GM23338 (cell line): ENCODE measurements at regions not wholly inside any gene's neighbourhood (a gene's known extent, or its start where the extent isn't known, plus 50 kb on each side); places are given as distances from the start of the nearest gene placed in this dataset.

ENCODE experiments used
- ATAC-seq: fragments of 200-7000 bp; cut with Tn5 transposase; 3 replicates; pipeline ENCODE4 v1.9.1; 2020
- DNase-seq: peaks from one replicate; pipeline ENCODE4 v3.0.0-alpha.2; 2015; ENCODE audit warnings: low spot score
- H2AFZ ChIP-seq: fragments of 200-600 bp; sonication (generic); 2 replicates; pipeline ENCODE4 v1.8.0; 2016; ENCODE audit warnings: antibody characterized with exemption, mild to moderate bottlenecking, moderate library complexity
- H3F3A ChIP-seq: fragments of 200-600 bp; sonication (generic); replicated peaks from 2 replicates; pipeline ENCODE4 v1.8.0; 2017; ENCODE audit warnings: antibody characterized with exemption, mixed run types, low read depth
- H3K27ac ChIP-seq: fragments of 200-600 bp; sonication (generic); 2 replicates; pipeline ENCODE4 v1.6.1; 2016; ENCODE audit warnings: low read depth
- H3K27me3 ChIP-seq: fragments of 200-600 bp; sonication (generic); 2 replicates; pipeline ENCODE4 v1.8.0; 2016; ENCODE audit warnings: mild to moderate bottlenecking, mixed run types, moderate library complexity; ENCODE audit not compliant: insufficient read depth
- H3K36me3 ChIP-seq: fragments of 200-600 bp; sonication (generic); 2 replicates; pipeline ENCODE4 v1.8.0; 2016; ENCODE audit warnings: mild to moderate bottlenecking; ENCODE audit not compliant: insufficient read depth
- H3K4me1 ChIP-seq: fragments of 200-600 bp; sonication (generic); 2 replicates; pipeline ENCODE4 v1.8.0; 2016; ENCODE audit warnings: mild to moderate bottlenecking, moderate library complexity; ENCODE audit not compliant: insufficient read depth
- H3K4me2 ChIP-seq: fragments of 200-600 bp; sonication (generic); 2 replicates; pipeline ENCODE4 v1.7.1; 2017; ENCODE audit warnings: mixed run types
- H3K4me3 ChIP-seq: fragments of 200-600 bp; sonication (generic); 2 replicates; pipeline ENCODE4 v1.6.1; 2016; ENCODE audit warnings: mixed run types
- H3K79me2 ChIP-seq: fragments of 200-600 bp; sonication (generic); replicated peaks from 2 replicates; pipeline ENCODE4 v1.8.0; 2017; ENCODE audit warnings: mild to moderate bottlenecking; ENCODE audit not compliant: insufficient read depth
- H3K9me2 ChIP-seq: fragments of 200-600 bp; sonication (generic); 2 replicates; pipeline ENCODE4 v1.8.0; 2017; ENCODE audit not compliant: insufficient read depth
- H4K20me1 ChIP-seq: fragments of 200-600 bp; sonication (generic); replicated peaks from 2 replicates; pipeline ENCODE4 v1.8.0; 2017; ENCODE audit warnings: mild to moderate bottlenecking; ENCODE audit not compliant: insufficient read depth
- H3K27ac Mint-ChIP-seq: 2 replicates; pipeline ENCODE4 v1.8.0; 2020; ENCODE audit warnings: inconsistent platforms, mild to moderate bottlenecking, moderate library complexity, mixed read lengths
- H3K27me3 Mint-ChIP-seq: 3 replicates; pipeline ENCODE4 v1.8.0; 2022; ENCODE audit warnings: low read depth, mild to moderate bottlenecking, moderate library complexity, mixed read lengths, inconsistent platforms; ENCODE audit not compliant: insufficient read depth, poor library complexity
- H3K36me3 Mint-ChIP-seq: 3 replicates; pipeline ENCODE4 v1.8.0; 2021; ENCODE audit warnings: low read depth, mild to moderate bottlenecking, inconsistent platforms, moderate library complexity, mixed read lengths
- H3K4me1 Mint-ChIP-seq: 3 replicates; pipeline ENCODE4 v1.8.0; 2020; ENCODE audit warnings: mild to moderate bottlenecking, inconsistent platforms, mixed read lengths
- H3K4me3 Mint-ChIP-seq: 3 replicates; pipeline ENCODE4 v1.8.0; 2021; ENCODE audit warnings: moderate library complexity, mild to moderate bottlenecking, inconsistent platforms, mixed read lengths
- H3K9me3 Mint-ChIP-seq: 3 replicates; pipeline ENCODE4 v1.8.0; 2020; ENCODE audit warnings: moderate library complexity, mild to moderate bottlenecking, inconsistent platforms, mixed read lengths
- EZH2 ChIP-seq: fragments of 200-600 bp; sonication (generic); IDR thresholded peaks from one replicate; pipeline ENCODE4 v1.8.0; 2017; ENCODE audit warnings: antibody characterized with exemption, mild to moderate bottlenecking, low read depth; ENCODE audit not compliant: unreplicated experiment
- JUNB ChIP-seq: IDR thresholded peaks from one replicate; pipeline ENCODE4 v1.6.1; 2016; ENCODE audit warnings: antibody characterized with exemption; ENCODE audit not compliant: unreplicated experiment
- POLR2AphosphoS5 ChIP-seq: IDR thresholded peaks from 2 replicates; pipeline ENCODE4 v1.6.1; 2016; ENCODE audit warnings: antibody characterized with exemption, low read depth
- STAT1 ChIP-seq: IDR thresholded peaks from one replicate; pipeline ENCODE4 v1.6.1; 2016; ENCODE audit warnings: antibody characterized with exemption; ENCODE audit not compliant: unreplicated experiment
- ZNF462 ChIP-seq: fragments of 250-450 bp; sonication (Bioruptor Pico); IDR thresholded peaks from 2 replicates; pipeline ENCODE4 v1.5.0; 2020; ENCODE audit warnings: mild to moderate bottlenecking, moderate library complexity
- TF ChIP-seq, protein P1 (sequence below), 2 experiments: fragments of 200-600 bp in 1 of 2; sonication (generic) in 1 of 2; conservative IDR thresholded peaks; 2 replicates each; pipeline versions ENCODE4 v1.5.1 to v1.6.1; 2016 to 2017; ENCODE audit warnings: antibody characterized with exemption in 2 of 2, low read depth in 2 of 2, mild to moderate bottlenecking in 2 of 2, moderate library complexity in 1 of 2
- TF ChIP-seq, protein P2 (sequence below): IDR thresholded peaks from one replicate; pipeline ENCODE4 v1.6.1; 2018; ENCODE audit warnings: antibody characterized with exemption; ENCODE audit not compliant: unreplicated experiment

- H3K9me2 ChIP-seq = 0 out of 2 replicates have a peak, but pooled peaks cover 5% of the 10 kb centered on the region
- no peaks in the 10 kb centered on the region for H3K27me3 ChIP-seq
- H3K36me3 Mint-ChIP-seq = no peaks in the 10 kb centered on the region
- no peaks in the 10 kb centered on the region; the same call in 2 of the 3 replicates for H3K9me3 Mint-ChIP-seq
- H4K20me1 ChIP-seq = no peaks in the 10 kb centered on the region
- H2AFZ ChIP-seq = no peak overlapping the region
- H3K4me3 Mint-ChIP-seq = no peak overlapping the region
- DNase-seq (no peak), ATAC-seq (no peak)
- no peak overlapping the region for H3K4me3 ChIP-seq
- no peaks in the 10 kb centered on the region for H3K4me1 Mint-ChIP-seq
- H3K27ac ChIP-seq = no peak overlapping the region
- H3K79me2 ChIP-seq = no peaks in the 10 kb centered on the region
- no peaks in the 10 kb centered on the region for H3F3A ChIP-seq
- no peak overlapping the region for H3K4me2 ChIP-seq
- peaks cover 4% of the 10 kb centered on the region for H3K27me3 Mint-ChIP-seq
- H3K27ac Mint-ChIP-seq = no peak overlapping the region
- no peaks in the 10 kb centered on the region for H3K36me3 ChIP-seq
- no peak for TF ChIP-seq ZNF462
- TF ChIP-seq POLR2AphosphoS5 = no peak
- TF ChIP-seq EZH2 = no peak
- TF ChIP-seq JUNB = no peak
- no peak for TF ChIP-seq STAT1
- TF ChIP-seq, protein P1, sequence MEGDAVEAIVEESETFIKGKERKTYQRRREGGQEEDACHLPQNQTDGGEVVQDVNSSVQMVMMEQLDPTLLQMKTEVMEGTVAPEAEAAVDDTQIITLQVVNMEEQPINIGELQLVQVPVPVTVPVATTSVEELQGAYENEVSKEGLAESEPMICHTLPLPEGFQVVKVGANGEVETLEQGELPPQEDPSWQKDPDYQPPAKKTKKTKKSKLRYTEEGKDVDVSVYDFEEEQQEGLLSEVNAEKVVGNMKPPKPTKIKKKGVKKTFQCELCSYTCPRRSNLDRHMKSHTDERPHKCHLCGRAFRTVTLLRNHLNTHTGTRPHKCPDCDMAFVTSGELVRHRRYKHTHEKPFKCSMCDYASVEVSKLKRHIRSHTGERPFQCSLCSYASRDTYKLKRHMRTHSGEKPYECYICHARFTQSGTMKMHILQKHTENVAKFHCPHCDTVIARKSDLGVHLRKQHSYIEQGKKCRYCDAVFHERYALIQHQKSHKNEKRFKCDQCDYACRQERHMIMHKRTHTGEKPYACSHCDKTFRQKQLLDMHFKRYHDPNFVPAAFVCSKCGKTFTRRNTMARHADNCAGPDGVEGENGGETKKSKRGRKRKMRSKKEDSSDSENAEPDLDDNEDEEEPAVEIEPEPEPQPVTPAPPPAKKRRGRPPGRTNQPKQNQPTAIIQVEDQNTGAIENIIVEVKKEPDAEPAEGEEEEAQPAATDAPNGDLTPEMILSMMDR (conservative IDR thresholded peaks at IDR 0.05; ENCODE audit: low read depth in 2 of 2) = no peak
- TF ChIP-seq, protein P2, sequence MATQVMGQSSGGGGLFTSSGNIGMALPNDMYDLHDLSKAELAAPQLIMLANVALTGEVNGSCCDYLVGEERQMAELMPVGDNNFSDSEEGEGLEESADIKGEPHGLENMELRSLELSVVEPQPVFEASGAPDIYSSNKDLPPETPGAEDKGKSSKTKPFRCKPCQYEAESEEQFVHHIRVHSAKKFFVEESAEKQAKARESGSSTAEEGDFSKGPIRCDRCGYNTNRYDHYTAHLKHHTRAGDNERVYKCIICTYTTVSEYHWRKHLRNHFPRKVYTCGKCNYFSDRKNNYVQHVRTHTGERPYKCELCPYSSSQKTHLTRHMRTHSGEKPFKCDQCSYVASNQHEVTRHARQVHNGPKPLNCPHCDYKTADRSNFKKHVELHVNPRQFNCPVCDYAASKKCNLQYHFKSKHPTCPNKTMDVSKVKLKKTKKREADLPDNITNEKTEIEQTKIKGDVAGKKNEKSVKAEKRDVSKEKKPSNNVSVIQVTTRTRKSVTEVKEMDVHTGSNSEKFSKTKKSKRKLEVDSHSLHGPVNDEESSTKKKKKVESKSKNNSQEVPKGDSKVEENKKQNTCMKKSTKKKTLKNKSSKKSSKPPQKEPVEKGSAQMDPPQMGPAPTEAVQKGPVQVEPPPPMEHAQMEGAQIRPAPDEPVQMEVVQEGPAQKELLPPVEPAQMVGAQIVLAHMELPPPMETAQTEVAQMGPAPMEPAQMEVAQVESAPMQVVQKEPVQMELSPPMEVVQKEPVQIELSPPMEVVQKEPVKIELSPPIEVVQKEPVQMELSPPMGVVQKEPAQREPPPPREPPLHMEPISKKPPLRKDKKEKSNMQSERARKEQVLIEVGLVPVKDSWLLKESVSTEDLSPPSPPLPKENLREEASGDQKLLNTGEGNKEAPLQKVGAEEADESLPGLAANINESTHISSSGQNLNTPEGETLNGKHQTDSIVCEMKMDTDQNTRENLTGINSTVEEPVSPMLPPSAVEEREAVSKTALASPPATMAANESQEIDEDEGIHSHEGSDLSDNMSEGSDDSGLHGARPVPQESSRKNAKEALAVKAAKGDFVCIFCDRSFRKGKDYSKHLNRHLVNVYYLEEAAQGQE = no peak
- no peaks in the 10 kb centered on the region for H3K4me1 ChIP-seq
Observed at GRCh38 chr12:43198608-43199007, 353.4 kb downstream of the ADAMTS20 start.
